ENCODE measurements at regions not wholly inside any gene's neighbourhood (a gene's known extent, or its start where the extent isn't known, plus 50 kb on each side); places are given as distances from the start of the nearest gene placed in this dataset.

GRCh38 chrX:97743014-97743413, 859.3 kb downstream of the RPA4 start:
- Histone ChIP-seq H3K4me1 (replicated peaks in 1 of 4; ENCODE audit: control insufficient read depth in 3 of 4, insufficient read depth in 4 of 4, low read length in 3 of 4) (no peaks in the 10 kb centered on the region), H2AK5ac (ENCODE audit: low read depth, low read length) (no peak overlapping the region), H4K8ac (ENCODE audit: extremely low read depth, insufficient read depth, low read length) (no peak overlapping the region), H2BK5ac (ENCODE audit: low read depth, low read length) (no peak overlapping the region), H3K9me3 (ENCODE audit: insufficient read depth in 2 of 2, low read depth in 1 of 2, low read length in 1 of 2) (no peaks in the 10 kb centered on the region), H4K20me1 (replicated peaks in 1 of 2; ENCODE audit: control insufficient read depth in 1 of 2, insufficient read depth in 2 of 2, low read length in 2 of 2) (no peaks in the 10 kb centered on the region), H3K9ac (replicated peaks in 1 of 4; ENCODE audit: extremely low read depth in 1 of 4, low read depth in 3 of 4, low read length in 3 of 4) (no peak overlapping the region), H3K23me2 (ENCODE audit: low read depth, low read length) (no peaks in the 10 kb centered on the region), H3K14ac (ENCODE audit: insufficient read length) (no peak overlapping the region), H3K79me2 (ENCODE audit: control insufficient read depth in 1 of 2, insufficient read depth in 2 of 2, low read length in 2 of 2) (no peaks in the 10 kb centered on the region), H2BK15ac (ENCODE audit: low read length) (no peak overlapping the region), H3K79me1 (ENCODE audit: low read depth, low read length) (no peaks in the 10 kb centered on the region), H3K4ac (replicated peaks; ENCODE audit: insufficient read length, low read depth, low read length) (no peak overlapping the region), H2AFZ (ENCODE audit: low read length) (no peak overlapping the region), H3K27ac (ENCODE audit: low read depth, low read length) (no peak overlapping the region), H3K56ac (replicated peaks; ENCODE audit: insufficient read length, low read depth, low read length) (no peak overlapping the region), H3K4me2 (ENCODE audit: insufficient read depth in 1 of 2, low read depth in 2 of 2, low read length in 2 of 2) (no peak overlapping the region), H2BK12ac (ENCODE audit: low read depth, low read length) (no peak overlapping the region), H3K36me3 (ENCODE audit: control insufficient read depth in 2 of 4, insufficient read depth in 4 of 4, low read length in 3 of 4) (no peaks in the 10 kb centered on the region), H3K23ac (ENCODE audit: insufficient read length) (no peak overlapping the region), H2BK20ac (ENCODE audit: low read length) (no peak overlapping the region), H2BK120ac (replicated peaks; ENCODE audit: low read depth, low read length) (no peak overlapping the region), H4K5ac (ENCODE audit: insufficient read length, low read depth, low read length) (no peak overlapping the region), H4K91ac (replicated peaks; ENCODE audit: insufficient read length, low read length) (no peak overlapping the region), H3K18ac (ENCODE audit: extremely low read depth, low read length) (no peak overlapping the region), H3K27me3 (replicated peaks in 1 of 4; ENCODE audit: control insufficient read depth in 3 of 4, extremely low read depth in 1 of 4, insufficient read depth in 3 of 4, low read length in 3 of 4) (no peaks in the 10 kb centered on the region), H3K4me3 (ENCODE audit: extremely low read depth in 1 of 4, insufficient read depth in 2 of 4, low read depth in 3 of 4, low read length in 4 of 4) (no peak overlapping the region)
- TF ChIP-seq RXRA (IDR thresholded peaks at IDR 0.05; ENCODE audit: insufficient read depth, low read depth, low read length) (no peak), RAD21 (IDR thresholded peaks at IDR 0.05 in 1 of 2, conservative IDR thresholded peaks at IDR 0.05 in 1 of 2; ENCODE audit: low read depth in 2 of 2, low read length in 2 of 2) (peak; percentile 50 to 59), CTCF (IDR thresholded peaks at IDR 0.05; ENCODE audit: control extremely low read depth in 1 of 3, insufficient read depth in 1 of 3, low read depth in 1 of 3, low read length in 3 of 3) (peak; percentile 19 to 30 (median 23); a peak in 3 of 4 replicates)
- ChIA-PET CTCF (ENCODE audit: partially characterized antibody) (interaction anchor here (0.5 to 1.5 kb wide), 2 partner anchors 10 to 35 kb away, joined by 3 read pairs; no protein-coding TSS in a partner anchor), POLR2A (ENCODE audit: partially characterized antibody) (no interaction called here)
- WGBS, 2 experiments (ENCODE audit: extremely low coverage in 1 of 2, insufficient coverage in 1 of 2, insufficient read length in 1 of 2, insufficient replicate concordance in 2 of 2, low coverage in 1 of 2, low lambda C conversion rate in 2 of 2, missing lambda C conversion rate in 1 of 2) = 100% methylated on average over 1 of the region's 3 CpGs; no CpG with 5 or more reads in 1 of the 2 experiments
- FAIRE-seq = no peak
- DNase-seq (ENCODE audit: low read depth in 1 of 2, low spot score in 2 of 2) = no peak
